Fibroblast of skin of abdomen (primary cell): ENCODE measurements at regions not wholly inside any gene's neighbourhood (a gene's known extent, or its start where the extent isn't known, plus 50 kb on each side); places are given as distances from the start of the nearest gene placed in this dataset.

Experiments
- DNase-seq: peaks from one replicate; pipeline ENCODE4 v3.0.0-alpha.2; 2013

DNA sequence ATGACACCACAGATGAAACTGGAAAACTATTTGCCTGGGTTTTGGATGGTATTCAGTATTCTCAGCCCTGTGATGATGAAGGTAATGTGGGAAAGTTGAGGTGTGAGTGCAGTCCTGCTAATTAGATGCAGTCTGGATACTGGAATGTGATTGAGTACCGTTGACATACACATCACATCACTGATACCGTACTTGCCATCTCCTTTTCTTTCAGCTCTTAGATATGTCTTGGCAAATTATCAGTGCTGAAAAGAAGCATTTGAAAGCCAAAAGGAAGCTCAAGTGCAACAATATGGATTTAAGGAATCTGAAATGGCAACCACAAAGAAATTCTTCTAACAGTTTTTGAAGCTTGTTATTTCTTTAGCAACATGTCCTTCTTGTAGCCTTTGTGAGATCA lies 381.4 kb upstream of the TGFBR2 start:
- peak; percentile 35 for DNase-seq

DNA sequence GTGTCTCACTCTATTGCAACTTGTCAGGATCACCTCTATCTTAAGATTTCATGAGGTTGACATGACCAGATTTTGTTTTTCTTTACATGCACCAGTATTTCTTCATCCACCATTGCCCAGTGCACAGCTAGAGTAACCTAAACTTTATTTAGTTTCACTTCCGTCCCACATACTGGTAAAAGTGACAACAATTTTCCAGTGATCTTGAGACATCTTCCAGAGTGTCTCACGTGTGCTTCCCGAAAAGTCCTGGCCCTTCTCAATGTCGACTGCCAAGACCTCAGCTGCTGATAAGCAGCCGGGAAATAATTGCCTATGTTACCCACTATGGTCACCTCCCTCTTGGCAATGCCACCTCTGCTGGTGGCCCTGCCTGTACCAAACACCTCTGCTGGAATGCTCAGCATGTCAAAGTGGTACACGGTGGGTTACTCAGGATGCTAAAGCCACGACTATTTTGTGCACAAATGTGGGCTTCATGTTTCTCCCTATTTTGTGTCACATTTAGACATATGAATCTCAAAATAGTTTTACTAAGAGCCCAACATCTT lies 379.7 kb upstream of the TGFBR2 start:
- peak; percentile 24 for DNase-seq

GRCh38 chr3:30227571-30228301 lies 378.7 kb upstream of the TGFBR2 start:
- DNase-seq, result peak; percentile 90

DNA sequence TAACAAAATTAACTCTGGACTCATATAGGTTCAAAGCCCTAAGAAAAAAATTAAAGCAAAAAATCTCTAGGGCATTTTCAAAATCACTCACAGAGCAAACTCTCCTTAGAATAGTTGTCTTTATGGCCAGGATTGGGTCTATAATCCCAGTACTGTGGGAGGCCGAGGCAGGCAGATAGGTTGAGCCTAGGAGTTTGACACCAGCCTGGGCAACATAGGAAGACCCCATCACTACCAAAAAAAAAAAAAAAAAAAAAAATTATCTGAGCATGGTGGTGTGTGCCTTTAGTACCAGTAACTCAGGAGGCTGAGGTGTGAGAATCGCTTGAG lies 378.1 kb upstream of the TGFBR2 start:
- DNase-seq, result no peak

DNA sequence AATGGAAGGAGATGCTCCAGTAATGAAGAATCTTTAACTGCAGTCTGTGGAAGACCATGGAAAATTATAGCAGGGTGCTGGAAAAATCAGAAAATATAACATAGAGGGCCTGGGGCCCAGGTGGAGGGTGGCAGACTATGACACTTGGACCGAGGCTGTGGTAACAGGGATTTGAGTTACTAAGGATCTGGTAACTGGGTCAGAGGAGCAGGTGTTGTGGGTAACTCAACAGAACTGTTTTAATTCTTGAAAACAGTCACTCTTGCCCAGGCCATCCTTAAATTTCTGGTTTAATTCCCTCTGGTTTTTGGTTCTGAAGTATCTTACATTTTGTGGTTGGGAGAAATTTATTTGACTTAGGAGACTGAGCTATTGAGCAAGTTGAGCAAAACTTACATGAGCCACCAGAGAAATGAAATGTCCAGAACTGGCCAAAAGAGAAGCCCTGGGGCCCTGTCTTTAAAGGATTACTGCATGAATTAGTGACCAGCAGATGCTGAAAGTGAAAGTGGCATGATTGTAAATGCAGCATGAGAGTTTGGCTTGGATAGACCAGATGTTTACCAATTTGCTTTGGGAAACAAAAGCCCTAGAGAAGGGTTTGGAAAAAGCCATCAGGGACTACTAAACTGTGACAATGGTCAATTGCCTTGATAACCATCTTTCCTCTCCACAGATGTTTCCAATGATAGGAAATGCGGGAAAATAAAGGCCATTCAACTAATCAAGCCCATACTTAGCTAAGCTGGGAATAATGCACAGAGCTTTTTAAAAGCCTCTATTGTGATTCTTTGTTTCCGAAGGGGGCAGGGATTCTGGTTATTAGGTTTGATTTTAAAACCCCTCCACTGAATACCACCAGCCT lies 374.9 kb upstream of the TGFBR2 start:
- peak; percentile 48 for DNase-seq

- peak; percentile 85 for DNase-seq
Measured at GRCh38 chr3:30232142-30232541, 374.3 kb upstream of the TGFBR2 start.

DNA sequence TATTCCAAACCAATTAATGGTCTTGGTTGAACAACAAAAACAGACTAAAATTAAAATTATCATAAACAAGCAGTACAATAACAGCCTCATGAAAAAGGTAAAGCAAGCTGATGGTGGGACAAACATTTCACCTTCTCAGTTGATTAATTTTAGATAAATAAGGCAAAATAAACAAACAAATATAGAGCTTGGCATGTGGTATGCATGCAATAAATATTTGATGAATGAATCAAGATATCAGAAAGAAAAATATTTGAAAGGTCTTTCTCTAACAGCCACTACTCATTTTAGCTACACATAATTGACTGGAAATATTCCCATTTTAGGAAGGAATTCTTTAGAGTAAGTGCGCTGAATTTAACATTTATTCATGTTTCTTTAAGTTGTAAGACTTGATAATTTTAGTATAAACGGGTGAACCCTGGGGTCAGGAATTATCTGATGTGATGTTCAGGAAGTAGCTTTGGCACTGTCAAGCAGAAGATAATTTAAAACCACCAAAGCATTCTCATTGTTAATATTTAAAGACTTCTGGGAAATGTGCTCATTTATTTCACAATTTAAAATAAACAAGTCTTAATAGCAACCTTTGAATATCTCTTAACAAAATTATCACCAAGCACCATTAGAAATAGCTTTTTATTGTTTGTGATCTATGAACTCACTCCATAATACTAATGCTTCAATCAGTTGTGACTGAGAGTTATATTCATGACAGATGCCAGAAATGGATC lies 372.3 kb upstream of the TGFBR2 start:
- no peak for DNase-seq

- no peak for DNase-seq
Measured at GRCh38 chr3:30236011-30236410, 370.4 kb upstream of the TGFBR2 start.

DNA sequence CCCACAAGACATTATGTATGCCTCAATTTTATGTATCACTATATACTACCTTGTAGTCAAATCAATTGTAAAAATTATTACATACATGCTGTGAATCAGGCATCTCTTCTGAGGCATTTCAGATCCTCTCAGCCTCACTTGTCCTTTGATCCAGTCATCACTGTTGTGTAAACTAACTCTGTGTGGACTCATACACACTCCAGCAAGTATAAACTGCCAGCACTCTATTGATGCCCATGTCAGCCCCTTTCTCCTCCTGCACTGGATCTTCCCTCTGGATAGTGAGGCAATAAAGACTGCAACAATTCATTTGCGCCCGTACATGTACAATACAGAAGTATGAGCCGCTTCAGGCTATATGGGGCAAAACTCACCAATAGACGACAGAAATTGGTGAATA lies 364.7 kb upstream of the TGFBR2 start:
- no peak for DNase-seq

GRCh38 chr3:30245858-30246622 lies 360.4 kb upstream of the TGFBR2 start:
- DNase-seq, result no peak

DNA sequence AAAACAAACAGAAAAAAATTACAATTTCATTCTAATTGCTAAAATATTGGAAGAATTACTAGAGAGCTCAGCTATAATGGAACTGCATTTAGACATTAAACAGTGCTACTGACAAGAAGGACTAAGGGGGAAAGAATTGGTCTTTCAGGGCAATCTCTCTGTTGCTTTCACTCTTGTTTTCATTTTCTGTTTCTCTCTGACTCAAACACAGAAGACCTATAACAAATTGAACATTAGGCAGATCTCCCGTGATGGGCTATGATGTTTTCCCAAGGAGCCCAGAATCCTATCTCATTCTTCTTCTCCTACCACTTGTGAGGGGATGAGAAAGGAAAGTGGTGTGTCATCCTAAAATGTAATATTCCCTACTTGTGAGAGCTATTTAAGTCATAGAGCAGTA lies 358.0 kb upstream of the TGFBR2 start:
- DNase-seq, result no peak

GRCh38 chr3:30252474-30252873 lies 353.9 kb upstream of the TGFBR2 start:
- DNase-seq, result no peak

- DNase-seq, result no peak
Measured at GRCh38 chr3:30253832-30254231, 352.6 kb upstream of the TGFBR2 start.

DNA sequence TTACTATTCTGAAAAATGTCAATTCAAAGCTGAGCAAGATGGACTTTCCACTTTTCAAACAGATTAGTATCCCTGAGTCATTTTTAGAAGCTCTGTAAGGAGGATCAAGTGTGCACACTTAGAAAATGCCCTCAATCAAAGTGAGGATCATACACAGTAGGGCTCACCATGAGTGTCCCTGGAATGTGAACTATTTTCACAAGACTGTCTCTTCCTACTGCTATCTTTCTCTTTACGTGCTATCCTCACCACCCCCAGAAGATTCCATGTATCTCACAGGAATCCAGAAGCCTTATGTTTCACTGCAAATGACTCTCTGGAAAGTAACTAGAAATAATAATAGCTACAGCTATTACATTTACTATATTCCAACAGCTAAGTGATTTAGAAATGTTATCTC lies 349.9 kb upstream of the TGFBR2 start:
- peak; percentile 50 for DNase-seq

DNA sequence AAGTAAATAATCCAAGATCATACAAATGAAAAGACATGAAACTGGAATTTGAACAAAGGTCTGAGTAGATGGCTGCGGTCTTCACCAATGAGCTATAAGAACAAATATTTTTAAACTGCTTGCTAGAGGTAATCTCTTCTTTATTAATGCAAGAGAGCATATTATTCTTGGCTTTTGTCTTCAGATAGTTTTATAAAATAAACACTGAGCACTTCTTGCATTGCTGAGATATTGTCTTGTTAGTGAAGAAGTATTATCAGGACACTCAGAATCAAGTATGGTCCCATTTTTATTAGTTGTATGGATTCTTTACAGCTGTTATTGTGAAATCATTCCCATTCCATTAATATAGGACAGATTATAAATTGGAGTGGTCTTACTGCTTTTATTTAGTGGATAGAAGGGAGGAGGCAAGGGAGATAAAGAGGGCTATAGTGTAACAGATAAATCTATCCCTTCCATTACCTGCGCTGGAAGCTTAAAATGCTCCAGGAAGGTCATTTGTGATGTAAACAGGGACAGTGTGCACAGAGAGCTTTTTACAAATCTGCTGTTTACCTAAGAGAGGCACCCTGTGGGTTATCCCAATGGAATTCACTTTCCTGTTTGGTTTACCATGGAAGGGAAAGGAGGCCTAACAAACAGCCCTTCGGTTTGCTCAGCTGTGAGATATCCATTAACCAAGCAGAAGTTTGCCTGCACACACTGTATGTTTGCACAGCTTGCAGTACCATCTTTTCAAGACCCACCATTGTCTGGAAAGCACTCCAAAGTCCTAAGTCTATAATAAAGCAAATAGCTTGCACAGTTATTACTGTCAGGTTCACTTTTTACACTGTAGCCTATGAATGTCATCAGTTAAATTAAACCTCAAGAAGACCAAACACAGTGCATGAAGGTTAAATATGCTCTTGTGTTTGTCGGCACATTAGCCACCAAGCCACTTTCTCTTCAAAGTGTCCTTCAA lies 347.7 kb upstream of the TGFBR2 start:
- DNase-seq, result no peak

GRCh38 chr3:30259730-30260129 lies 346.7 kb upstream of the TGFBR2 start:
- DNase-seq, result no peak

- peak; percentile 60 for DNase-seq
Measured at GRCh38 chr3:30260762-30261161, 345.6 kb upstream of the TGFBR2 start.

GRCh38 chr3:30263238-30263924 lies 343.0 kb upstream of the TGFBR2 start:
- DNase-seq, result no peak

- no peak for DNase-seq
Measured at GRCh38 chr3:30263925-30264313, 342.5 kb upstream of the TGFBR2 start.

- peak; percentile 77 for DNase-seq
Measured at GRCh38 chr3:30266524-30266923, 339.9 kb upstream of the TGFBR2 start.

GRCh38 chr3:30268288-30268687 lies 338.1 kb upstream of the TGFBR2 start:
- no peak for DNase-seq
